ENCODE measurements at regions not wholly inside any gene's neighbourhood (a gene's known extent, or its start where the extent isn't known, plus 50 kb on each side); places are given as distances from the start of the nearest gene placed in this dataset.

DNA sequence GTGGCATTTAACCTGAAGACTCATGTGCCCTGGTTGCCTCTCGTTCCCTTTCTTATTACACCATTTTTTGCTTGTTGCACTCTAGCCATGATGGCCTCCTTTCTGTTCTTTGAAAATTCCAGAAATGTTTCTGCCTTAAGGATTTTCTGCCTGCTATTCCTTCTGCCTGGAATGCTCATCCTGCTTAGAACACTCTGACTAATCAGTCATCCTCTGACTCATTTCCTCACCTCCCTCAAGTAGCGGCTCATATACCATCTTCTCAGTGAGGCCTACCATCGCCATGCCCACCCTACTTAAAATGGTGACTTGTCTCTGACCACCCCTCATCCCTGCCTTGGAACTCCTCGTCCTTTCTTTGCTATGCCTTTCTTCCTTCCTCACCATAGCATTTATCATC lies 68.8 kb downstream of the KIF4B start:
- no peak for TF ChIP-seq FOXA3 (CRISPR knock-in tag; conservative IDR thresholded peaks at IDR 0.05 in 1 of 2, IDR thresholded peaks at IDR 0.05 in 1 of 2)
- TF ChIP-seq BRF1 (IDR thresholded peaks at IDR 0.05; ENCODE audit: borderline replicate concordance, extremely low read depth, insufficient read length) = no peak
- no peak for TF ChIP-seq ZNF274 (IDR thresholded peaks at IDR 0.05; ENCODE audit: borderline replicate concordance, low read depth, low read length)
- no peak for TF ChIP-seq EZH2 (IDR thresholded peaks at IDR 0.05; ENCODE audit: borderline replicate concordance, low read depth, low read length)
- TF ChIP-seq POLR2A (conservative IDR thresholded peaks at IDR 0.05) = no peak
- TF ChIP-seq CBX1 (IDR thresholded peaks at IDR 0.05; ENCODE audit: low read depth) = no peak
- TF ChIP-seq, protein P1, sequence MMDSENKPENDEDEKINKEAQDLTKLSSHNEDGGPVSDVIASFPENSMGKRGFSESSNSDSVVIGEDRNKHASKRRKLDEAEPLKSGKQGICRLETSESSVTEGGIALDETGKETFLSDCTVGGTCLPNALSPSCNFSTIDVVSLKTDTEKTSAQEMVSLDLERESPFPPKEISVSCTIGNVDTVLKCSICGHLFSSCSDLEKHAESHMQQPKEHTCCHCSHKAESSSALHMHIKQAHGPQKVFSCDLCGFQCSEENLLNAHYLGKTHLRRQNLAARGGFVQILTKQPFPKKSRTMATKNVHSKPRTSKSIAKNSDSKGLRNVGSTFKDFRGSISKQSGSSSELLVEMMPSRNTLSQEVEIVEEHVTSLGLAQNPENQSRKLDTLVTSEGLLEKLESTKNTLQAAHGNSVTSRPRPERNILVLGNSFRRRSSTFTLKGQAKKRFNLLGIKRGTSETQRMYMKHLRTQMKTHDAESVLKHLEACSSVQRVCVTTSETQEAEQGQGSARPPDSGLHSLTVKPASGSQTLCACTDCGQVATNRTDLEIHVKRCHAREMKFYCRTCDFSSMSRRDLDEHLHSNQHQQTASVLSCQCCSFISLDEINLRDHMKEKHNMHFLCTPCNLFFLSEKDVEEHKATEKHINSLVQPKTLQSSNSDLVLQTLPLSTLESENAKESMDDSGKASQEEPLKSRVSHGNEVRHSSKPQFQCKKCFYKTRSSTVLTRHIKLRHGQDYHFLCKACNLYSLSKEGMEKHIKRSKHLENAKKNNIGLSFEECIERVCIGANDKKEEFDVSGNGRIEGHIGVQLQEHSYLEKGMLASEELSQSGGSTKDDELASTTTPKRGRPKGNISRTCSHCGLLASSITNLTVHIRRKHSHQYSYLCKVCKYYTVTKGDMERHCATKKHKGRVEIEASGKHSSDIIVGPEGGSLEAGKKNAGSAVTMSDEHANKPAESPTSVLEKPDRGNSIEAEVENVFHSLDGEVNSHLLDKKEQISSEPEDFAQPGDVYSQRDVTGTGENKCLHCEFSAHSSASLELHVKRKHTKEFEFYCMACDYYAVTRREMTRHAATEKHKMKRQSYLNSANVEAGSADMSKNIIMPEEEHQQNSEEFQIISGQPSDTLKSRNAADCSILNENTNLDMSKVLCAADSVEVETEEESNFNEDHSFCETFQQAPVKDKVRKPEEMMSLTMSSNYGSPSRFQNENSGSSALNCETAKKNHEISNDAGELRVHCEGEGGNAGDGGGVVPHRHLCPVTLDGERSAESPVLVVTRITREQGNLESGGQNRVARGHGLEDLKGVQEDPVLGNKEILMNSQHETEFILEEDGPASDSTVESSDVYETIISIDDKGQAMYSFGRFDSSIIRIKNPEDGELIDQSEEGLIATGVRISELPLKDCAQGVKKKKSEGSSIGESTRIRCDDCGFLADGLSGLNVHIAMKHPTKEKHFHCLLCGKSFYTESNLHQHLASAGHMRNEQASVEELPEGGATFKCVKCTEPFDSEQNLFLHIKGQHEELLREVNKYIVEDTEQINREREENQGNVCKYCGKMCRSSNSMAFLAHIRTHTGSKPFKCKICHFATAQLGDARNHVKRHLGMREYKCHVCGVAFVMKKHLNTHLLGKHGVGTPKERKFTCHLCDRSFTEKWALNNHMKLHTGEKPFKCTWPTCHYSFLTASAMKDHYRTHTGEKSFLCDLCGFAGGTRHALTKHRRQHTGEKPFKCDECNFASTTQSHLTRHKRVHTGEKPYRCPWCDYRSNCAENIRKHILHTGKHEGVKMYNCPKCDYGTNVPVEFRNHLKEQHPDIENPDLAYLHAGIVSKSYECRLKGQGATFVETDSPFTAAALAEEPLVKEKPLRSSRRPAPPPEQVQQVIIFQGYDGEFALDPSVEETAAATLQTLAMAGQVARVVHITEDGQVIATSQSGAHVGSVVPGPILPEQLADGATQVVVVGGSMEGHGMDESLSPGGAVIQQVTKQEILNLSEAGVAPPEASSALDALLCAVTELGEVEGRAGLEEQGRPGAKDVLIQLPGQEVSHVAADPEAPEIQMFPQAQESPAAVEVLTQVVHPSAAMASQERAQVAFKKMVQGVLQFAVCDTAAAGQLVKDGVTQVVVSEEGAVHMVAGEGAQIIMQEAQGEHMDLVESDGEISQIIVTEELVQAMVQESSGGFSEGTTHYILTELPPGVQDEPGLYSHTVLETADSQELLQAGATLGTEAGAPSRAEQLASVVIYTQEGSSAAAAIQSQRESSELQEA (IDR thresholded peaks at IDR 0.05; ENCODE audit: low read depth) = no peak
- TF ChIP-seq, protein P2, sequence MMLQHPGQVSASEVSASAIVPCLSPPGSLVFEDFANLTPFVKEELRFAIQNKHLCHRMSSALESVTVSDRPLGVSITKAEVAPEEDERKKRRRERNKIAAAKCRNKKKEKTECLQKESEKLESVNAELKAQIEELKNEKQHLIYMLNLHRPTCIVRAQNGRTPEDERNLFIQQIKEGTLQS (IDR thresholded peaks at IDR 0.05) = no peak
- TF ChIP-seq, protein P2 (CRISPR knock-in tag; conservative IDR thresholded peaks at IDR 0.05) = no peak
